GM21423 (cell line): ENCODE measurements at regions not wholly inside any gene's neighbourhood (a gene's known extent, or its start where the extent isn't known, plus 50 kb on each side); places are given as distances from the start of the nearest gene placed in this dataset.
A peak's percentile ranks its signal among the peaks of the same experiment; 100 is the strongest.

Experiments used
- ATAC-seq: cut with Tn5 transposase; IDR thresholded peaks from one replicate; pipeline ENCODE4 v1.9.1; 2021; ENCODE audit warnings: mild to moderate bottlenecking, moderate library complexity; ENCODE audit not compliant: unreplicated experiment

- no peak for ATAC-seq
These were observed 930.6 kb upstream of the TMEM132C start for GRCh38 chr12:127336416-127336815.

- ATAC-seq: no peak
These were observed 927.9 kb upstream of the TMEM132C start for GRCh38 chr12:127339065-127339464.

- no peak for ATAC-seq
These were observed 926.6 kb upstream of the TMEM132C start for GRCh38 chr12:127340381-127340780.

GRCh38 chr12:127342861-127343260, 924.1 kb upstream of the TMEM132C start:
- ATAC-seq: no peak

- no peak for ATAC-seq
These were observed 923.0 kb upstream of the TMEM132C start for GRCh38 chr12:127343940-127344339.

- no peak for ATAC-seq
These were observed 915.4 kb upstream of the TMEM132C start for GRCh38 chr12:127351481-127352010.

- no peak for ATAC-seq
These were observed 911.7 kb upstream of the TMEM132C start for GRCh38 chr12:127355061-127355841.

- ATAC-seq: no peak
These were observed 908.1 kb upstream of the TMEM132C start for GRCh38 chr12:127358888-127359287.

GRCh38 chr12:127360580-127360979, 906.4 kb upstream of the TMEM132C start:
- ATAC-seq: no peak

- no peak for ATAC-seq
These were observed 904.8 kb upstream of the TMEM132C start for GRCh38 chr12:127362121-127362520.

GRCh38 chr12:127363392-127363791, 903.6 kb upstream of the TMEM132C start:
- no peak for ATAC-seq

- ATAC-seq: no peak
These were observed 893.4 kb upstream of the TMEM132C start for GRCh38 chr12:127373559-127373958.

- no peak for ATAC-seq
These were observed 892.5 kb upstream of the TMEM132C start for GRCh38 chr12:127374447-127374846.

GRCh38 chr12:127381043-127381668, 885.8 kb upstream of the TMEM132C start:
- peak; percentile 87 for ATAC-seq

- ATAC-seq: no peak
These were observed 885.3 kb upstream of the TMEM132C start for GRCh38 chr12:127381681-127382080.

- no peak for ATAC-seq
These were observed 883.7 kb upstream of the TMEM132C start for GRCh38 chr12:127383281-127383680.

- ATAC-seq: no peak
These were observed 880.2 kb upstream of the TMEM132C start for GRCh38 chr12:127386723-127387122.

GRCh38 chr12:127388985-127389384, 878.0 kb upstream of the TMEM132C start:
- ATAC-seq: no peak

- ATAC-seq: no peak
These were observed 877.0 kb upstream of the TMEM132C start for GRCh38 chr12:127389923-127390322.

- no peak for ATAC-seq
These were observed 873.5 kb upstream of the TMEM132C start for GRCh38 chr12:127393465-127393864.

- ATAC-seq: no peak
These were observed 873.1 kb upstream of the TMEM132C start for GRCh38 chr12:127393896-127394295.

GRCh38 chr12:127396734-127397133, 870.2 kb upstream of the TMEM132C start:
- no peak for ATAC-seq
